Panc1 (cell line): ENCODE measurements at regions not wholly inside any gene's neighbourhood (a gene's known extent, or its start where the extent isn't known, plus 50 kb on each side); places are given as distances from the start of the nearest gene placed in this dataset.

Source experiments
- ATAC-seq: fragments of 200-7000 bp; cut with Tn5 transposase; 2 replicates; pipeline ENCODE4 v1.9.1; 2020; ENCODE audit warnings: mild to moderate bottlenecking, moderate library complexity
- BruUV-seq: library from RNA; stranded (reverse); fragments of 400-500 nt; replicated peaks from 2 replicates; lab custom pipeline; 2021; lab: Mats Ljungman, UMichigan
- CTCF ChIA-PET: fragments of 300-600 bp; sonication (Branson Sonifier 250); formaldehyde crosslinking; loops from one replicate; lab custom pipeline; 2022; ENCODE audit warnings: antibody characterized with exemption; lab: Charles Lee
- POLR2A ChIA-PET: fragments of 300-600 bp; sonication (Branson Sonifier 250); formaldehyde crosslinking; loops from one replicate; lab custom pipeline; 2022; ENCODE audit warnings: antibody characterized with exemption; lab: Charles Lee
- DNase-seq: peaks from one replicate; pipeline ENCODE4 v3.0.0-alpha.2; 2010; ENCODE audit warnings: low read depth, low spot score
- H3K27ac ChIP-seq: 2 replicates; pipeline ENCODE4 v1.5.1; 2011; ENCODE audit warnings: mild to moderate bottlenecking, low read length, inconsistent platforms
- H3K27me3 ChIP-seq: fragments of 200-500 bp; sonication (Bioruptor generic); 2 replicates; pipeline ENCODE4 v1.6.0; 2014; ENCODE audit warnings: low read length, inconsistent platforms; ENCODE audit not compliant: control insufficient read depth, insufficient read depth
- H3K36me3 ChIP-seq: fragments of 200-500 bp; sonication (Bioruptor generic); 2 replicates; pipeline ENCODE4 v1.5.1; 2014; ENCODE audit warnings: inconsistent platforms, mild to moderate bottlenecking, low read length, moderate library complexity; ENCODE audit not compliant: control insufficient read depth, insufficient read depth
- H3K4me1 ChIP-seq: 2 replicates; pipeline ENCODE4 v1.5.1; 2011; ENCODE audit warnings: inconsistent platforms, mild to moderate bottlenecking, low read length, moderate library complexity; ENCODE audit not compliant: control insufficient read depth, insufficient read depth
- H3K4me3 ChIP-seq, 2 experiments: 2 replicates each; pipeline ENCODE4 v1.5.1; 2011 to 2012; ENCODE audit warnings: low read depth in 2 of 2, low read length in 2 of 2, mild to moderate bottlenecking in 2 of 2, inconsistent platforms in 1 of 2, moderate library complexity in 1 of 2
- H3K9me3 ChIP-seq: fragments of 200-500 bp; sonication (Bioruptor generic); 2 replicates; pipeline ENCODE4 v1.5.1; 2014; ENCODE audit warnings: low read depth, mild to moderate bottlenecking, inconsistent platforms, low read length, moderate library complexity; ENCODE audit not compliant: control insufficient read depth, insufficient read depth
- POLR2AphosphoS5 ChIP-seq: IDR thresholded peaks from 2 replicates; pipeline ENCODE4 v1.6.1; 2012; ENCODE audit warnings: mild to moderate bottlenecking, low read depth, low read length, moderate library complexity
- SIN3A ChIP-seq: IDR thresholded peaks from 2 replicates; pipeline ENCODE4 v1.6.1; 2012; ENCODE audit warnings: low read depth, mild to moderate bottlenecking, low read length, moderate library complexity, borderline replicate concordance; ENCODE audit not compliant: insufficient read depth
- TCF7L2 ChIP-seq: IDR thresholded peaks from 2 replicates; pipeline ENCODE4 v1.6.1; 2011; ENCODE audit warnings: mild to moderate bottlenecking, low read depth, low read length, inconsistent platforms
- in situ Hi-C: cut with HindIII; loops from 2 replicates; pipeline ENCODE4 v1.10.0; 2016; ENCODE audit warnings: low sequenced_read_pairs, low pct_unique_long_range_greater_than_20kb
- intact Hi-C: fragments of 100-400 bp; cut with micrococcal nuclease; formaldehyde crosslinking; loops from one replicate; pipeline ENCODE4 v1.10.0; 2022; ENCODE audit not compliant: unreplicated experiment
- TF ChIP-seq, protein P1 (sequence below): fragments of 450-650 bp; IDR thresholded peaks from 2 replicates; pipeline ENCODE4 v1.5.1; 2017; ENCODE audit warnings: mild to moderate bottlenecking
- TF ChIP-seq, protein P2 (sequence below), 2 experiments: IDR thresholded peaks; 2 replicates each; pipeline ENCODE4 v1.6.1; 2011 to 2012; ENCODE audit warnings: low read depth in 2 of 2, control low read depth in 1 of 2, low read length in 1 of 2, mild to moderate bottlenecking in 1 of 2, moderate library complexity in 1 of 2; ENCODE audit not compliant: insufficient read depth in 1 of 2

DNA sequence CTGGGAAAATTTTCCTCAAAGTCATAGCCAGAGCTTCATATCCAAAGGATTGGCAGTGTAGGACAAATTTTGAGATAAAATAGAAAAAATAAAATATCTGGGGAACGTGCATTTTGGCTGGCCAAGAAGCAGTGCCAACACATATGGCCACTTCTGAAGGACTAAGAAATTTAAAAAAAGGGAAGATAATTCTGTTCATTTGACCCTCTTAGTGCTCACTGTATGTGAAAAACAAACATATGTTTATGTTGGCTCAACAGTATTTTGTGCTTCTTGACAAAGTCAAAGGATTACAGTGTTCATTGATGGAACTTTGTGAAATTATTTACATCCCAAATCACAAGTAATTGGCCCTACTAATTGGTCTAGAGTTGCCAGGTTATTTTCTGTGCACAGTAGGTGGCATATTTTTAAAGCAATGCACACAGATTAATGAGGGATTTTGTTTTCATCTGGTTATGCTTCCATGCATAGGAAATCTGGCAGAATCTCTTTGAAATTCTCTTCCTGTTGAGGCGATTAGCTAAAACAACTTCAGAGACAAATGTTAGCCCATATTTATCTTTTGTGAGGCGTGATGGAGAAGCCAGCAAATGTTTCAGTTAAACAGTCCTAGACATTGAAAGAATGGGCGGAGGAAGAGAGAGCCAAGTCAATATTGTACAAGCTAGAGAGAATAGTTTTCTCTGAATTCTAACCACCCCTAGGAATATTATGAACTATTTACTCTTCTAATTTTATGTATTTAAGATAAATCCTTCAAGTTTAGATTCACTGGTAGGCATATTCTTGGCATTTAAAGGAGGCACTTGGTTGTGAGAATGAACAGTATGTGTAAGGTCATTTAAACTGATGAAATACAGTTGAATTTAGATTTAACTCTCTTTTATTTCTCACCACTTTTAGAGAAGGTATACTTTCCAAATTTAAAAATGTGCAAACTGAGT, 237.7 kb upstream of the MBL2 start:
- ATAC-seq (no peak), DNase-seq (no peak)
- Histone ChIP-seq H3K27me3 (no peaks in the 10 kb centered on the region), H3K36me3 (no peaks in the 10 kb centered on the region), H3K4me1 (no peaks in the 10 kb centered on the region; the same call in 1 of the 2 replicates), H3K4me3 (no peak overlapping the region), H3K9me3 (no peaks in the 10 kb centered on the region), H3K27ac (peak overlapping the region; percentile 13; the same call in 1 of the 2 replicates)
- no TSS peak for BruUV-seq
- in situ Hi-C loops (no loop called here), intact Hi-C loops (no loop called here)
- TF ChIP-seq, protein P1, sequence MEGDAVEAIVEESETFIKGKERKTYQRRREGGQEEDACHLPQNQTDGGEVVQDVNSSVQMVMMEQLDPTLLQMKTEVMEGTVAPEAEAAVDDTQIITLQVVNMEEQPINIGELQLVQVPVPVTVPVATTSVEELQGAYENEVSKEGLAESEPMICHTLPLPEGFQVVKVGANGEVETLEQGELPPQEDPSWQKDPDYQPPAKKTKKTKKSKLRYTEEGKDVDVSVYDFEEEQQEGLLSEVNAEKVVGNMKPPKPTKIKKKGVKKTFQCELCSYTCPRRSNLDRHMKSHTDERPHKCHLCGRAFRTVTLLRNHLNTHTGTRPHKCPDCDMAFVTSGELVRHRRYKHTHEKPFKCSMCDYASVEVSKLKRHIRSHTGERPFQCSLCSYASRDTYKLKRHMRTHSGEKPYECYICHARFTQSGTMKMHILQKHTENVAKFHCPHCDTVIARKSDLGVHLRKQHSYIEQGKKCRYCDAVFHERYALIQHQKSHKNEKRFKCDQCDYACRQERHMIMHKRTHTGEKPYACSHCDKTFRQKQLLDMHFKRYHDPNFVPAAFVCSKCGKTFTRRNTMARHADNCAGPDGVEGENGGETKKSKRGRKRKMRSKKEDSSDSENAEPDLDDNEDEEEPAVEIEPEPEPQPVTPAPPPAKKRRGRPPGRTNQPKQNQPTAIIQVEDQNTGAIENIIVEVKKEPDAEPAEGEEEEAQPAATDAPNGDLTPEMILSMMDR: no peak
- TF ChIP-seq TCF7L2 (no peak), POLR2AphosphoS5 (no peak), SIN3A (no peak)
- TF ChIP-seq, protein P2, sequence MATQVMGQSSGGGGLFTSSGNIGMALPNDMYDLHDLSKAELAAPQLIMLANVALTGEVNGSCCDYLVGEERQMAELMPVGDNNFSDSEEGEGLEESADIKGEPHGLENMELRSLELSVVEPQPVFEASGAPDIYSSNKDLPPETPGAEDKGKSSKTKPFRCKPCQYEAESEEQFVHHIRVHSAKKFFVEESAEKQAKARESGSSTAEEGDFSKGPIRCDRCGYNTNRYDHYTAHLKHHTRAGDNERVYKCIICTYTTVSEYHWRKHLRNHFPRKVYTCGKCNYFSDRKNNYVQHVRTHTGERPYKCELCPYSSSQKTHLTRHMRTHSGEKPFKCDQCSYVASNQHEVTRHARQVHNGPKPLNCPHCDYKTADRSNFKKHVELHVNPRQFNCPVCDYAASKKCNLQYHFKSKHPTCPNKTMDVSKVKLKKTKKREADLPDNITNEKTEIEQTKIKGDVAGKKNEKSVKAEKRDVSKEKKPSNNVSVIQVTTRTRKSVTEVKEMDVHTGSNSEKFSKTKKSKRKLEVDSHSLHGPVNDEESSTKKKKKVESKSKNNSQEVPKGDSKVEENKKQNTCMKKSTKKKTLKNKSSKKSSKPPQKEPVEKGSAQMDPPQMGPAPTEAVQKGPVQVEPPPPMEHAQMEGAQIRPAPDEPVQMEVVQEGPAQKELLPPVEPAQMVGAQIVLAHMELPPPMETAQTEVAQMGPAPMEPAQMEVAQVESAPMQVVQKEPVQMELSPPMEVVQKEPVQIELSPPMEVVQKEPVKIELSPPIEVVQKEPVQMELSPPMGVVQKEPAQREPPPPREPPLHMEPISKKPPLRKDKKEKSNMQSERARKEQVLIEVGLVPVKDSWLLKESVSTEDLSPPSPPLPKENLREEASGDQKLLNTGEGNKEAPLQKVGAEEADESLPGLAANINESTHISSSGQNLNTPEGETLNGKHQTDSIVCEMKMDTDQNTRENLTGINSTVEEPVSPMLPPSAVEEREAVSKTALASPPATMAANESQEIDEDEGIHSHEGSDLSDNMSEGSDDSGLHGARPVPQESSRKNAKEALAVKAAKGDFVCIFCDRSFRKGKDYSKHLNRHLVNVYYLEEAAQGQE (IDR thresholded peaks at IDR 0.05; ENCODE audit: insufficient read depth in 1 of 2, low read depth in 2 of 2, low read length in 1 of 2): no peak
- ChIA-PET CTCF (no interaction called here), POLR2A (no interaction called here)

DNA sequence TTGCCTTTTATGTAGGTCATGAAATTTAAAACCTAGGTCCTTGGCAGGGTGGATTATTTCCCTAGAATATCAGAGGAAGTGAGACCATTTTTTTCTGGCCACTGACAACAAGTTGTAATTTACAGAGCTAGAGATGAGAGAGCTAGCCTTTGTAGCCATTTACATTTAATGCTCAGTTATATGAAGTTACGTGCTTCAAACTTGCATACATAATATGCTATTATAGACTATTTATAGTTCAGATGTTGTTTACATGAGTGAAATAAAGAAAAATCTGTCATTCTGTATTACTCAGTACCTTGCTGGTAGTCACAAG, 234.9 kb upstream of the MBL2 start:
- no peak for TF ChIP-seq TCF7L2
- TF ChIP-seq, protein P2 (IDR thresholded peaks at IDR 0.05; ENCODE audit: insufficient read depth in 1 of 2, low read depth in 2 of 2, low read length in 1 of 2): no peak
- TF ChIP-seq SIN3A: no peak
- TF ChIP-seq, protein P1: no peak
- TF ChIP-seq POLR2AphosphoS5: no peak
- H3K36me3 ChIP-seq: no peaks in the 10 kb centered on the region
- intact Hi-C loops: no loop called here
- no peaks in the 10 kb centered on the region; the same call in 1 of the 2 replicates for H3K4me1 ChIP-seq
- ChIA-PET POLR2A (no interaction called here), CTCF (no interaction called here)
- no peak overlapping the region for H3K4me3 ChIP-seq
- no TSS peak for BruUV-seq
- H3K27ac ChIP-seq: no peak overlapping the region
- DNase-seq (no peak), ATAC-seq (no peak)
- in situ Hi-C loops: no loop called here
- H3K27me3 ChIP-seq: no peaks in the 10 kb centered on the region
- no peaks in the 10 kb centered on the region for H3K9me3 ChIP-seq
